ENCODE measurements at regions not wholly inside any gene's neighbourhood (a gene's known extent, or its start where the extent isn't known, plus 50 kb on each side); places are given as distances from the start of the nearest gene placed in this dataset.

DNA sequence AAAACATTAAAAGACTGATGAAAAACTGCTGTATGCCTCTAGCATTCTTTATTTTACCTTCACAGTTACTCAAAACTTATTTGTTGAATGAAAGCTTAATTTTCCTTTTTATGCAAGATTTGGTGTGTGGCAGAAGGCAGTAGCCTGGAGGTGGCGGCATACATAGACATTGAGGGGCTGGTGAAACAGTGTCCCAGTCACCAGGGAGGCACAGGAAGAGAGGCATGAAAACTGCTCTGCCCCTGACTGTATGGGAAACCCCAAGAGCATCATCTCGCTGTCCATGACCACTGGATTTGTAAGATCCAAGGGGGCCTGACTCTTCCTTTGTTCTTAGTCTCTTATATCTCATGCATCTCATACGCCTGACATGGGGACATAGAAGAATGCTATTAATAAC is 493.7 kb upstream of the GOLIM4 start:
- TF ChIP-seq, protein P1, sequence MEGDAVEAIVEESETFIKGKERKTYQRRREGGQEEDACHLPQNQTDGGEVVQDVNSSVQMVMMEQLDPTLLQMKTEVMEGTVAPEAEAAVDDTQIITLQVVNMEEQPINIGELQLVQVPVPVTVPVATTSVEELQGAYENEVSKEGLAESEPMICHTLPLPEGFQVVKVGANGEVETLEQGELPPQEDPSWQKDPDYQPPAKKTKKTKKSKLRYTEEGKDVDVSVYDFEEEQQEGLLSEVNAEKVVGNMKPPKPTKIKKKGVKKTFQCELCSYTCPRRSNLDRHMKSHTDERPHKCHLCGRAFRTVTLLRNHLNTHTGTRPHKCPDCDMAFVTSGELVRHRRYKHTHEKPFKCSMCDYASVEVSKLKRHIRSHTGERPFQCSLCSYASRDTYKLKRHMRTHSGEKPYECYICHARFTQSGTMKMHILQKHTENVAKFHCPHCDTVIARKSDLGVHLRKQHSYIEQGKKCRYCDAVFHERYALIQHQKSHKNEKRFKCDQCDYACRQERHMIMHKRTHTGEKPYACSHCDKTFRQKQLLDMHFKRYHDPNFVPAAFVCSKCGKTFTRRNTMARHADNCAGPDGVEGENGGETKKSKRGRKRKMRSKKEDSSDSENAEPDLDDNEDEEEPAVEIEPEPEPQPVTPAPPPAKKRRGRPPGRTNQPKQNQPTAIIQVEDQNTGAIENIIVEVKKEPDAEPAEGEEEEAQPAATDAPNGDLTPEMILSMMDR (IDR thresholded peaks at IDR 0.05; ENCODE audit: insufficient read depth, low read depth, low read length) = no peak
- TF ChIP-seq EZH2 (IDR thresholded peaks at IDR 0.05; ENCODE audit: insufficient read depth, low read length) = no peak
